ENCODE measurements at regions not wholly inside any gene's neighbourhood (a gene's known extent, or its start where the extent isn't known, plus 50 kb on each side); places are given as distances from the start of the nearest gene placed in this dataset.
A peak's percentile ranks its signal among the peaks of the same experiment; 100 is the strongest.
"Not testable (repeated sequence)": the region's sequence is repeated elsewhere in the genome, so short reads cannot be mapped to it uniquely, and the experiment has no call there.

DNA sequence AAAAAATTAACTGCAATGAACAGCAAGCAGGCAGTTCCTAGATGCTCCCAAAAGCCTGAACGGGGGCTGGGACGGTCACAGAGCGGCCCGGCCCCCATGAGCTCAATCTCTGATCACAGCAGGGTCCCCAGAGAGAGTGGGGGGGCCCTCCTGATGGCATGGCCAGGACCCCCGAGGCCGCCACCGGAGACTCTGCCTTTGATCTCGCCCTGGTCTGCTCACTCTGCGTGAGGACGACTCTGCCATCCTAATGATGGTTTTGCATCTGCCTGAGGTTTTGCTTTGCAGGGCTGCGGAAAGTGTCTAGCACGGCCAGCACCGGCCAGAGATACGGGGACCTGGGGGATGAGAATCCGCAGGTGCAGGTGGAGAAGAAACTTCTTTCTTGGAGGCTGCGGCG is 103.8 kb downstream of the SHOX start:
- DNase-seq (ENCODE audit: low spot score): no peak

DNA sequence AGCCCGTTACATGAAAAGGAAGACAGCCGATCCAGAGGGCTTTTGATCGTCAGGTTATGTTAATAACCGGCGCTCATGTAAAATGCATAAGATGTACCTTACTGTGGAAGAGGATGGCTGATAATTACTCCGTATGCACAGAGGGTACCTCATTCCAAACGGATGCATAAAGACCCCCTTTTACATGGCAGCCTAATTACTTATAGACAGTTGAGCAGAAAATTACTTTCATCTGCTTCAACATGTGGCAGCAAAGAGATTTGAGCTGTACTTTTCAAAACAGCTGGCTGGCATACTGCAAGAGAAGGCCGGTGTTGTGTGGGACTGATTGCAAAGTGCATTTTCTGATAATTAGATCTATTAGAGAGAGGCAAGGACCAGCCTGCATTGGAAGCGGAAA is 103.4 kb downstream of the SHOX start:
- DNase-seq (ENCODE audit: low spot score): no peak

DNA sequence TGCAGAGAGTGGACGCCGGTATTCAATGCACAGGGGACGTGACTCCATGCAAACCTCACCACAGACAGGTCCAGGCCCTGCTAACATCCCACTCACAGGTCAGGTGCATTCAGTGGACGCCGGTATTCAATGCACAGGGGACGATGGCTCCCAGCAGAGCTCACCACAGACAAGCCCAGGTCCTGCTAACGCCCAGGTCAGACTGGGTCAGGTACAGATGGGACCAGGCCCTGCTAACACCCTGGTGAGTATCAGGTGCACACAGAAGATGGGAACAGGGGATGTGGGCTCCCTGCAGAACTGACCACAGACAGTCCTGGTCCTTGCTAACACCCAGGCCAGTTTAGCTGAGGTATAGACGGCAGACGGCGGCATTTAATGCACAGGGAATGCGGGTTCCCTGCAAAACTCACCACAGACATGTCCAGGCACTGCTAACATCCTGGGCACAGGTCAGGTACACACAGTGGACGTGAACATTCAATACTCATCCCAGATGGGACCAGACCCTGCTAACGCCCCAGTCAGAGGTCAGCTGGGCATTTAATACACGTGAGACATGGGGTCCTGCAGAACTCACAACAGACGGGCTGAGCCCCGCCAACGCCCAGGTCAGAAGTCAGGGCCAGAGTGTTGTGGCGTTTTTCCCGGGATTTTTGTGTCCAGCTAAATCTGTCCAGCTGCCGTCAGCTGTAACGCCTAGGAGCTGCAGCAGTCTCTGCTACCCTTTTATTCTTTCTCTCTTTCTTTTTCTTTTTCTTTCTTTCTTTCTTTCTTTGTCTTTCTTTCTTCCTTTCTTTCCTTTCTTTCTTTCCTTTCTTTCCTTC is 99.2 kb downstream of the SHOX start:
- no peak for DNase-seq (ENCODE audit: low spot score)

DNA sequence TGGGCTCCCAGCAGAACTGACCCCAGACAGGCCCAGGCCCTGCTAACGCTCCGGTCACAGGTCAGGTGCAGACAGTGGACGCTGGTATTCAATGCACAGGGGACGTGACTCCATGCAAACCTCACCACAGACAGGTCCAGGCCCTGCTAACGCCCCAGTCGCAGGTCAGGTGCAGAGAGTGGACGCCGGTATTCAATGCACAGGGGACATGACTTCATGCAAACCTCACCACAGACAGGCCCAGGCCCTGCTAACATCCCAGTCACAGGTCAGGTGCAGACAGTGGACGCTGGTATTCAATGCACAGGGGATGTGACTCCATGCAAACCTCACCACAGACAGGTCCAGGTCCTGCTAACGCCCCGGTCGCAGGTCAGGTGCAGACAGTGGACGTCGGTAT is 98.5 kb downstream of the SHOX start:
- DNase-seq (ENCODE audit: low spot score): not testable (repeated sequence)

DNA sequence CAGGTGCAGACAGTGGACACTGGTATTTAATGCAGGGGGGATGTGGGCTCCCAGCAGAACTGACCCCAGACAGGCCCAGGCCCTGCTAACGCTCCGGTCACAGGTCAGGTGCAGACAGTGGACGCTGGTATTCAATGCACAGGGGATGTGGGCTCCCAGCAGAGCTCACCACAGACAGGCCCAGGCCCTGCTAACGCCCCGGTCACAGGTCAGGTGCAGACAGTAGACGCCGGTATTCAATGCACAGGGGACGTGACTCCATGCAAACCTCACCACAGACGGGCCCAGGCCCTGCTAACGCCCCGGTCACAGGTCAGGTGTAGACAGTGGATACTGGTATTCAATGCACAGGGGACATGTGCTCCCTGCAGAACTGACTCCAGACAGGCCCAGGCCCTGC is 98.0 kb downstream of the SHOX start:
- not testable (repeated sequence) for DNase-seq (ENCODE audit: low spot score)

GRCh38 chrX:727738-728621 is 97.4 kb downstream of the SHOX start:
- peak; percentile 28 for DNase-seq (ENCODE audit: low spot score)

- DNase-seq (ENCODE audit: low spot score): no peak
Observed at GRCh38 chrX:725971-726370, 95.4 kb downstream of the SHOX start.

DNA sequence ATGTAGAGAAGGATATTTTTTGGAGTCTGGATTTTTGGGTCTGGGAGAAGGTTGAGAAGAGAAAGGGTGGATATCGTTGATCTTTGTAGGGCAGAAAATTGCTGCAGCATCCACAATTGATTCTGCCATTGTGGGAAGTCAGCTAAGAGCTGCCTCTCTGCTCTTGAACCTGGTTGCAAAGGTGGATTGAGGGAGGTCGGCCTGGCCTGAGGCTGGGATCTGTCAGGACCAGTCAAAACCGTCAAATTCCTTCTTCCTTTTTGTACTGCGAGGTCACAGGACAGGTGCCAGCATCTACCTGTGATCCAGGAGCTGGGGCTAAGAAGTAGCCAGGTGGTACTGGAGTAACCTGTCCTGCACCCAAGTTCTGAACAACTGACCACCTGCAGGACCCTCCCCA is 93.7 kb downstream of the SHOX start:
- DNase-seq (ENCODE audit: low spot score): no peak

DNA sequence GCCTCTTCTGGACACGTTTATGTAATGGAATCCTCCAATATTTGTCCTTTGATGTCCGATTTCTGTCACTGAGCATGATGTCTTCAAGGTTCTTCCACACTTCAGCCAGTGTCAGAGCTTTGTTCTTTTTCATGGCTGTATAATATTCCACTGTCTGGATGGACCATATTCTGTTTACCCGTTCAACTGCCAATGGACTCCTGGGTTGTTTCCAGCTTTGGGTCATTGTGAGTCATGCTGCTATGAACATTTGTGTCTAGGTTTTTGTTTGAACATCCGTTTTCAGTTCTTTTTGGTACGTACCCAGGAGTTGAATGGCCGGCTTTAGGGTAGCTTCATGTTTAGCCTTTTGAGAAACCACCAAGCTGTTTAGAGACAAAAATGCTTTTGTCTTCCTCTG is 93.2 kb downstream of the SHOX start:
- no peak for DNase-seq (ENCODE audit: low spot score)

GRCh38 chrX:721354-721753 is 90.8 kb downstream of the SHOX start:
- DNase-seq (ENCODE audit: low spot score): no peak

DNA sequence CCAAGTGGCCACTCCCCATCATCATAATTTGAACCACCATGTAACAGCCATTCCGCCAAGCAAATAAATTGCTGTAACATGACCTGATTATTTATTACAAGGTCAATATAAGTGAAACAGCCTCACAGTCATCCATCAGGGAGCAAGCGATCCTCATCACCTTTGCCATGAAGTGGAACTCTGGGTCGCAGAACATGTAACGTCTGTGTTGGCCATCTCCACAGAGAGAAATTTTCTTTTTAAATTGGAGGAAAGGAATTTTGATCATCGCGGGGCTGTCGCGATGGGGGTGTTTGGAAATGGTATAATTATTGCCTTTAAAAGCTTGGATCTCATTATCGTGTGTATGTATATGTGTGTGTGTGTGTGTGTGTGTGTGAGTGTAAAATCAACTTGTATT is 90.2 kb downstream of the SHOX start:
- no peak for DNase-seq (ENCODE audit: low spot score)

DNA sequence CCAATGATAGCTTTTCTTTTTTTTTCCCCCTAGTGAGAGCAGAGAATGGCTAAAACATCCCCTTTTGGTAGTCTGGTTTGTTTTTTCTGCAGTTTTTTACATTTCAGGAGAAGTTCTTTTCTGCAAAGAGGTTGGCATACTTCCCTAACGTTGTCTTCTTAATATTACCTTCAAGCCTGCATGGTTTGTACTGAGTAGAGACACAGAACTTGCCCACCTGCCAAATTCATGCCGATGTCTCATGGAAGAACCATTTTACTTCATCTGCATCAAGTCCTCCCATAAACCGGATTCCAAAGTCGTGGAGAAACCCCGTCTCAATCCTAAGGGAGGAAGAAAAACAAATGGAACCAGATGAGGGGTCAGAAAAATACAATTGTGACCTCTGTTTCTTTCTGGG is 89.7 kb downstream of the SHOX start:
- DNase-seq (ENCODE audit: low spot score): no peak

DNA sequence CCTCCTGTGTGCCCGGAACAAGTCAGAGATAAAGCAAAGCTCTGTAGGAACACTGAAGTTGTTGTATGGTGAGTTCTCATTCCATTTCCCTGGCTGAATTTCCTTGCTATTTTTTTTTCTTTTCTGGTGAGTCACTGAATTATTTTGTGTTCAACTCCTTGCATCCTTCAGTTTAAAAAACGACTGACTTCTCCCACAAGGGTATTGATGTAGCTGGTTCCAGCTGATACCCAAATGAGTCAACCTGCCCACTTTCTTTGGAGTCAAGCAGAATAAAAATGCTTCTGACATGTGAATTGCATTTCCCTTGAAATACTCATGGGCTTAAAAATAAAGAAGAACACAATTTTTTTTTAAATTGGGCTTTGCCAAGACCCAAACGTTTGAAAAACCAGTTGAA is 85.5 kb downstream of the SHOX start:
- DNase-seq (ENCODE audit: low spot score): no peak

DNA sequence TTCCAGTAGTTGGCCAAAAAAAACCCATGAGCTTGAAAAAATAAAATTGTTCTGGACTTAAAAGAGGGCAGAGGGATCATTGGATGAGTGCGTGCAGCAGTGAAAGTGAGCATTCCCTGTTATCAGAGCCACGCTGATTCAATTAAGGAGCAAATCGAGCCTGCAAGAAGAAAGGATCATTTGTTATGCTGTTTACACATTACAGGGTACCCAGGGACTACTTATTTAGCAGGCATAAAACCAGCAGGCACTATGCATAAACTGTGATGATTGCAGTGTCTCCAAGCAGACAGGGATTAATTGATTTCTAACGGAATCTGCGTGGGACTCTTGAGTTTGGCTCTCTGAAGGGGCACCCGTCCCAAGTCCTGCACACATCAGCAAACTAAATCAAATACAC is 83.5 kb downstream of the SHOX start:
- DNase-seq (ENCODE audit: low spot score): no peak

Data from cerebellar cortex (tissue), 1 donor.